NCI-H226 (cell line): ENCODE measurements at regions not wholly inside any gene's neighbourhood (a gene's known extent, or its start where the extent isn't known, plus 50 kb on each side); places are given as distances from the start of the nearest gene placed in this dataset.
"Not testable (repeated sequence)": the region's sequence is repeated elsewhere in the genome, so short reads cannot be mapped to it uniquely, and the experiment has no call there.

Experiments
- DNase-seq: peaks from one replicate; pipeline ENCODE4 v3.0.0-alpha.2; 2015

- DNase-seq = no peak
Measured at GRCh38 chr14:37650356-37651037, 55.1 kb downstream of the TTC6 start.

- DNase-seq = no peak
Measured at GRCh38 chr14:37652042-37652441, 56.6 kb downstream of the TTC6 start.

DNA sequence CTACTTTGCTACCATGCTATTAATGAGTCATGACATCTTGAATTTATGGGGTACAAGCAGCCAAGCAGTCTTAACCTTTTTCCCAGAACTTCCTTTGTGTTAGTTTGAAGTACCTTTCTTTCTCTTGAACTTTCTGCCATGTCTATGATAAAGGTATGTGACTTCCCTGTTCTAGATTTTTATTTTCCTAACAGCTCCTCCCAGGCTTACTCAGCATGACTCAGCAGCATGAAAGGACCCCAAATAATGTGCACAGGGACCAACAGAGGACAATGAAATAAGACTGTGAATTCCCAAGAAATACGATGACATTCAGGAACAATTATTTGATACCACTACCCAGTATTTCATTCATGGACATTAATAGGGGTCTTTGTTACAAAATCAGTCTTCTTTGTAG lies 60.0 kb downstream of the TTC6 start:
- no peak for DNase-seq

- no peak for DNase-seq
Measured at GRCh38 chr14:37658156-37658555, 62.7 kb downstream of the TTC6 start.

DNA sequence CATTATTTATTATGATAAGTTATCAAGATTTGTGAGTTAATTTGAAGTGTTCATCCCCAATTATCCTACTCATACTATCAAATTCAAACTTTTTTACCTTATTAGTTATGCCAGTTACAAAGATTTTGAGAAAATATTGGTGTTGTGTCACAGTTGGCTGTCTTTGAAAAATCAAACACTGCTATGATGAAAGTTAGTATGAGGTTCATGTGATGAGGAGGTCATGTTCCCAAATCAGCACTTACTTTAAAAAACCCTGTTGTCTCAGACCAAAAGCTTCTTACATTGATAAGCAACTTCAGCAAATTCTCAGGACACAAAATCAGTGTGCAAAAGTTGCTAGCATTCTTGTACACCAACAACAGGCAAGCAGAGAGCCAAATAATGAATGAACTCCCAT lies 68.1 kb downstream of the TTC6 start:
- no peak for DNase-seq

- no peak for DNase-seq
Measured at GRCh38 chr14:37665479-37665878, 70.0 kb downstream of the TTC6 start.

DNA sequence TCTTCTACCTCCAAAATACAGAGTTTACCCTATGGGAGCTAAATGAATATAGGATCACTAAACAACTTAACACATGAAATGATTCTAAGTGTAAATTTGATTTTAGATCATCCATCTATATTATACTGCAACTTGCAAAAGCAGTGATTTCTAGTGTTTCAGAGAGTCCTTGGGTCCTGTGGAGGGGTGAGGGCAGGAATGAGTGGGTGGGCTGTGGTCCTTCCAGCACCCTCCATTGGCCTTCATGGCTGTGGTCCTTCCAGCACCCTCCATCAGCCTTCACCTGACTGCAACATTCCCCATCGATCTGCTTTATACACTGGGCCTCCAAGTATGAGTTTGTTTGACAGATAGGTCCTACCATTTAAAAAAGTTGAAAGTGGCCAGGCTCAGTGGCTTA lies 70.5 kb downstream of the TTC6 start:
- no peak for DNase-seq

- DNase-seq = no peak
Measured at GRCh38 chr14:37668646-37669045, 73.2 kb downstream of the TTC6 start.

- no peak for DNase-seq
Measured at GRCh38 chr14:37669242-37669641, 73.8 kb downstream of the TTC6 start.

DNA sequence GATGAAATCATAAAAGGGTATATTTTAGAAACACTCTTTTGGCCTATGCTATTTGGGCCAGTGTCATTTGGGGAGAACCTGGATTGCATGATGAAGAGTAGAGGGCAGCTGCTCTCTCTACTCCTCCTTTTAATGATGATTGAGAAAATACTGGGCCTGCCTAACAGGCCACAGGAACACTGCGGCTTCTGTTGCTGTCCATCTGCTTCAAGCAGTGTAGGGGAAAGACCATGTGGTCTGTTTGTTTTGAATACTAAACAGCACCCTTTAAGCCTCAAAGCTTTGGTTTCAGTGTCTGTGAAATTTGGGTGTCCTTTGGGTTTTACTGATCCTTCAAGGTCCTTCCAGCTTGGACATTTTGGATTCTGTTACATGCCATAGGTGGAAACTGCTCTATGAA lies 78.0 kb downstream of the TTC6 start:
- no peak for DNase-seq

DNA sequence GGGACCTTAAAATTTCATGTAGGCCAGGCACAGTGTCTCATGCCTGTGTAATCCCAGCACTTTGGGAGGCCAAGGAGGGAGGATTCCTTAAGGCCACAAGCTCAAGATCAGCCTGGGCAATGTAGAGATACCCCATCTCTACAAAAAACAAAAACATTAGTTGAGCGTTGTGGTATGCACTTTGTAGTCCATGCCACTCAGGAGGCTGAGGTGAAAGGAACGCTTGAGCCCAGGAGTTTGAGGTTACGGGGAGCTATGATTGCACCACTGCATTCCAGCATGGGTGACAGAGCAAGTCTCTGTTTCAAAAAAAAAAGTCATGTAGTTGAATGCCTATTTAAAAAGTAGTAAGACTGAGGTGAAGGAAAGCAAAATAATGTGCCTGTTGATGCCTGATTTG lies 83.5 kb downstream of the TTC6 start:
- DNase-seq = no peak

DNA sequence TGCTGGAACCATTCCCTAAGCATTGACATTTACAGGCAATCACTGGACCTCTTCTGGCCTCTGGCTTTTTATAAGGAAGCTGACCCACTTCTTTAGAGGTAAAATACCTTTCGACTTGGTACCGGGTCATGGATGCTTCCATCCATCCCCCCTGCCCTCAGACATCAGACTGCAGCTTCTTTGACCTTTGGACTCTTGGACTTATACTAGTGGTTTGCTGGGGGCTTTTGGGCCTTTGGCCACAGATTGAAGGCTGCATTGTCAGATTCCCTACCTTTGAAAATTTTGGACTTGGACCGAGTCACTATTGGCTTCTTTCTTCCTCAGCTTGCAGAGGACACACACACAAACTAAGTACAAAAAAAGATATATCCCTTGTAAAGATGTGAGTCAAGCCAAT lies 86.1 kb downstream of the TTC6 start:
- DNase-seq = no peak

DNA sequence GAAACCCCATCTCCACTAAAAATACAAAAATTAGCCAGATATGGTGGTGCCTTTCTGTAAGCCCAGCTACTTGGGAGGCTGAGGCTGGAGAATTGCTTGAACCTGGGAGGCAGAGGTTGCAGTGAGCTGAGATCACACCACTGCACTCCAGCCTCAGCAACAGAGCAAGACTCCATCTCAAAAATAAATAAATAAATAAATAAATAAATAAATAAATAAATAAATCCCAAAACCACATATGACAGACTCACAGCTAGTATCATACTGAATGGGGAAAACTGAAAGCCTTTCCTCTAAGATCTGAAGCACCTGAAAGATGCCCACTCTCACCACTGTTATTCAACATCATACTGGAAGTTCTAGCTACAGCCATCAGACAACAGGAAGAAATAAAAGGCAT lies 97.3 kb downstream of the TTC6 start:
- DNase-seq = not testable (repeated sequence)

DNA sequence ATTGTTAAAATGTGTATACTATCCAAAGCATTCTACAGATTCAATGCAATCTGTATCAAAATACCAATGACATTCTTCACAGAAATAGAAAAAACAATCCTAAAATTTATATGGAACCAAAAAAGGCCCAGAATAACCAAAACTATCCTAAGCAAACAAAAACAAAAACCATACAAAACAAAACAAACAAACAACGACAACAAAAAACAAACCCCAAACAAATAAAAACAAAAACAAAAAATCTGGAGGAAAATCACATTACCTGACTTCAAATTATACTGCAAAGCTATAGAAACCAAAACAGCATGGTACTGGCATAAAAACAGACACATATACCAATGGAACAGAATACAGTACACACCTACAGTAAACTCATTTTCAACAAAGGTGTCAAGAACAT lies 98.0 kb downstream of the TTC6 start:
- DNase-seq = not testable (repeated sequence)

- no peak for DNase-seq
Measured at GRCh38 chr14:37695866-37696265, 100.4 kb downstream of the TTC6 start.

DNA sequence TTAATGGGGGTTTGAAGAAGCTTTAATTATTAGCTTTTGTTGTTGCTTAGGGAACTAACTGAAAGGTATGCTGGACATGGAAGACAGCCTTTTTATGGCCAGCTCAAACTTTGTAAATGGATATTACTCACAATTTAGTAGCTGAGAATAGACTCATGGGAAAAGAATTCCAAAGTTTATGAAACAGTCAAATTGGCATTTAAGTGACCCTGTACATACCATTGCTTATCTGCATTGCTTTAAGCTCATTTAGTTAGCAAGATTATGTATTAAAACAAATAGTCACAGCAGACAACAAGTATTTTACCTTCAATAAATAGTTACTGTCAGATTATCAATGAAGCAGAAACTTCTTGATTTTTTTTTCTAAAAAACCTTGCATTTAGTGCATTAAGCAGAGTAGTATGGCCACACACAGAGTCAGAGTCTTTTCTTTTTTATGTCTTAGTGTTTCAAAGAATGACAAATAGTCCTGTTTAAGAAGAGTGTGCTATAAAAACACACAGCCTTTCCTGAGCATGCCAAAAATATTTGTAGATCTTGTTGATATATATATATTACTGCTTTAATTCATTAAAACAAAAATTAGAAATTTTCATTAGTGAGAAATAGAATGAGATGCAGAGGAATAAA lies 102.2 kb downstream of the TTC6 start:
- DNase-seq = no peak

GRCh38 chr14:37698840-37699777 lies 103.7 kb downstream of the TTC6 start:
- no peak for DNase-seq

- no peak for DNase-seq
Measured at GRCh38 chr14:37707716-37708115, 112.3 kb downstream of the TTC6 start.

DNA sequence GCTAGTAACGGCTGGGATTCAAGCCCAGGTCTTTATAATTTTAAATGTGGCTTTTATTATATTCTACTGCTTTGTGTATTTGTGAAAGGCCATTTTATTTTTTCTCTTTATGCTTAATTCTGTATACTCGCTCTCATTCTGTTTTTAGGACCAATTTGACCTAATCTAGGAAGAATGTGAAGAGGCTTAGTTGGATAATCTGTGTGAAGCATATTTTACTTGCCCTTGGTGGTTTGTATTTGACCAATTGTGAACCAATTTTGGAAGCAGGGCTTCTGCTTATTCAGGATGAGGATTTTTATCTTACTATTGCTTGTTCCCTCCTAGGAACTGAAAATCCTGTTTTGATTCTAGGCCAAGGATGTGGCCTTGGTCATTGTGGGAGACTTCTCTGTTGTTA lies 113.1 kb downstream of the TTC6 start:
- DNase-seq = no peak

DNA sequence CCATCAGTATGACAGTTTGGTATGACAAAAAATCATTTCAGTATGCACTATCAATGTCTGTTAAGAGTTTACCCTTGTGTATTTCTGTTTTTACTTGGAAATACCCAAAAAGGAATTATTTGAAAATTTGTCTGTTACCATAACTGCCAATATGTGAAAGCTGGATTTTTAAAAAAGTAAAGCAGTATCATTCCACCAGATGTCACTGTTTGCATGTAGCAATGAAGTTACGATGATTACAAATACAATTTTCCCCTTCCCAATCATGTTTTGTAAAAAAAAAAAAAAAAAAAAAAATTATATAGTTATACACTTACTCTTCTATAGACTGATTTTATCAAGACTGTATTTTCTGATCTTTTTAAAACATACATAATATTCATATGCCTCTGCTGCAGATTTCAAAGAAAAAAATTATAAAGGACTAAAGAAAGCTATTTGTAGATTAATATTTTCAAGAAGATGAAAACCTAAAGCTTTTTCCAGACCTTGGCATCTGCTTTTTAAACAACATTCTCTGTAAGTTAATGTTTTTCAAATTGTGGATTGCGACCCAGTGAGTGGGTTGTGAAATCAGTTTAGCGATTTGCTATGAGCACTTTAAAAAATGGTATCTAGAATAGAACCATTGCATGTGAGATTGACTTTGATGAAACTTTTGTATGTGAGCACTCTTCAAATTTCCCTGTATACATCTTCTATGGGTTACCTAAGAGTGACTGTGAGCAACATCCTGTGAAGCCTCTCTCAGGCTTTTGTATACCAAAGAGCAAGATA lies 114.2 kb downstream of the TTC6 start:
- DNase-seq = no peak

GRCh38 chr14:37711356-37711830 lies 116.0 kb downstream of the TTC6 start:
- no peak for DNase-seq

GRCh38 chr14:37711831-37712475 lies 116.5 kb downstream of the TTC6 start:
- DNase-seq = no peak
